GM12873 (cell line): ENCODE measurements at regions not wholly inside any gene's neighbourhood (a gene's known extent, or its start where the extent isn't known, plus 50 kb on each side); places are given as distances from the start of the nearest gene placed in this dataset.

ENCODE experiments used
- TF ChIP-seq, protein P1 (sequence below): IDR thresholded peaks from 2 replicates; pipeline ENCODE4 v1.5.1; 2012; ENCODE audit warnings: low read depth, mild to moderate bottlenecking, moderate library complexity, low read length, control low read depth; ENCODE audit not compliant: insufficient read depth; ENCODE audit errors: missing control alignments

- TF ChIP-seq, protein P1, sequence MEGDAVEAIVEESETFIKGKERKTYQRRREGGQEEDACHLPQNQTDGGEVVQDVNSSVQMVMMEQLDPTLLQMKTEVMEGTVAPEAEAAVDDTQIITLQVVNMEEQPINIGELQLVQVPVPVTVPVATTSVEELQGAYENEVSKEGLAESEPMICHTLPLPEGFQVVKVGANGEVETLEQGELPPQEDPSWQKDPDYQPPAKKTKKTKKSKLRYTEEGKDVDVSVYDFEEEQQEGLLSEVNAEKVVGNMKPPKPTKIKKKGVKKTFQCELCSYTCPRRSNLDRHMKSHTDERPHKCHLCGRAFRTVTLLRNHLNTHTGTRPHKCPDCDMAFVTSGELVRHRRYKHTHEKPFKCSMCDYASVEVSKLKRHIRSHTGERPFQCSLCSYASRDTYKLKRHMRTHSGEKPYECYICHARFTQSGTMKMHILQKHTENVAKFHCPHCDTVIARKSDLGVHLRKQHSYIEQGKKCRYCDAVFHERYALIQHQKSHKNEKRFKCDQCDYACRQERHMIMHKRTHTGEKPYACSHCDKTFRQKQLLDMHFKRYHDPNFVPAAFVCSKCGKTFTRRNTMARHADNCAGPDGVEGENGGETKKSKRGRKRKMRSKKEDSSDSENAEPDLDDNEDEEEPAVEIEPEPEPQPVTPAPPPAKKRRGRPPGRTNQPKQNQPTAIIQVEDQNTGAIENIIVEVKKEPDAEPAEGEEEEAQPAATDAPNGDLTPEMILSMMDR: no peak
Measured at GRCh38 chr13:33691980-33692379, 126.0 kb upstream of the RFC3 start.

DNA sequence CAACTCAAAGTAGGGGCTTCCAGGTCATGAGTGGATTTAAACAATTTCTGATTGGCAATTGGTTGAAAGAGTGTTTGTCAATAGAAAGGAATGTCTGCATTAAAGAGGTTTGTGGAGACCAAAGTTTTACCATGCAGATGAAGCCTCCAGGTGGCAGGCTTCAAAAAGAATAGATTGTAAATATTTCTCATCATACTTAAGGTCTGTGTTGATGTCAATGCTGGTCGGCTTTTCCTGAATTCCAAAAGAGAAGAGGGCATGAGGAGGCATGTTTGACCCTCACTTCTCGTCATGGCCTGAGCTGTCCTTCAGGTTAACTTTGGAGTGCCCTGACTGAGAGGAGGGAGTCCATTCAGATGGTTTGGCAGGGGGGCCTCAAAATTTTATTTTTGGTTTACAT lies 125.4 kb upstream of the RFC3 start:
- TF ChIP-seq, protein P1: no peak

DNA sequence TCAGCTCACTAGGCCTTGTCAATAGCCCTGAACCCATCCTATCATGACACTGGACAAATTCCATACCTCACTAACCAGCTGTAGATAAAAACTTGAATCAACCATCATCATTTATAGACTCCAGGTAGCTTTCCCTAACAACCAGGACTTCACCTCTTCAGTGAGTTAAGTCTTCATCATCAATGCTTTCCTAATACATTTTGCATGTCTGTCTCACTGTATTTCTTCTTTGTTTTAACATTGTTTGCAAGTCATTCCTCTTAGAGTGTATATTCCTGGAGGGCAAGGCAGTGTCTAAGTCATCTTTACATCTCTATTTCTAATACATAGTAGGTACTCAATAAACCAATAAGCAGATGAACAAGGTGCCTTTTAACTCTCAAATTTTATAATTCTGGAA lies 123.4 kb upstream of the RFC3 start:
- TF ChIP-seq, protein P1: no peak

GRCh38 chr13:33696530-33696929 lies 121.4 kb upstream of the RFC3 start:
- TF ChIP-seq, protein P1: no peak

- TF ChIP-seq, protein P1: no peak
Measured at GRCh38 chr13:33697926-33698325, 120.0 kb upstream of the RFC3 start.

DNA sequence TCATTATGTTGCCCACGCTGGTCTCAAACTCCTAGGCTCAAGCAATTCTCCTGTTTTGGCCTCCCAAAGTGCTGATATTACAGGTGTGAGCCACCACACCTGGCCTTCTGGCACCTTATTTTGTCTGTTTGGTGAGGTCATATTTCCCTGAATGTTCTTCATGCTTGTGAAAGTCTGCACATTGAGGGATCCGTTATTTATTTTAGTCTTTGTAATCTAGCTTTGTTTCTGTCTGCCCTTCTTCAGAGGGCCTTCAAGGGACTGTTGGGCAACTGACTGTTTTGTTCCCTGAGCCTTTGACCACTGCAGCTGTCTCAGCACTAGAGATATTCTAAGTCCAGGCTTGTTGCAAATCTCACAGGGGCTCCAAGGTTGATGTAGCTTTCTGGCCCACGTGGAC lies 110.5 kb upstream of the RFC3 start:
- TF ChIP-seq, protein P1: no peak

GRCh38 chr13:33710924-33711323 lies 107.0 kb upstream of the RFC3 start:
- TF ChIP-seq, protein P1: peak; percentile 28

DNA sequence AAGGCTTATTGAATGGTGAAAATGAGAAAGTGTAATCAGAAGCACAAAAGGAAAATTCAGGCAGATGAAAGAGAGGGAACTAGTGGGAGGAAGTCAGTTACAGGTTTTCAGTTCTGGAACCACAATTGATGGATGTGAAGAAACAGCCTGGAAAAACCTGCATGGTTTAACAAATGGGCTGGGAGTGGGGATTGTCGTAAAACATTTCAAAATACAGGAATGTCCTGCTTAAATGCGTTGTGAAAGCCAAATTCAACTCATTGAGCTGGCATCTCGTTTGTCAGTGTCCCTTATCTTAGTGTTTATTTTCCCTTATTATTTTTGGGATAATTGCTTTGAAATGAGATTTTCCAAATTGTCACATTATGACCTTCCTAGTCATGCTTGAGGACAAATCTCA lies 106.5 kb upstream of the RFC3 start:
- TF ChIP-seq, protein P1: no peak
